ENCODE measurements at regions not wholly inside any gene's neighbourhood (a gene's known extent, or its start where the extent isn't known, plus 50 kb on each side); places are given as distances from the start of the nearest gene placed in this dataset.

- TF ChIP-seq POLR2AphosphoS5 (IDR thresholded peaks at IDR 0.05) (no peak), POLR2A (IDR thresholded peaks at IDR 0.05) (no peak), CTCF (IDR thresholded peaks at IDR 0.05) (no peak)
- intact Hi-C loops (cut with DNase I): no loop called here
- Histone ChIP-seq H3K36me3 (no peaks in the 10 kb centered on the region), H3K27ac (no peak overlapping the region), H3K4me1 (replicated peaks) (no peaks in the 10 kb centered on the region), H3K4me3 (no peak overlapping the region), H3K27me3 (replicated peaks; ENCODE audit: insufficient read depth) (no peaks in the 10 kb centered on the region), H3K9me3 (no peaks in the 10 kb centered on the region)
- WGBS: 89% methylated on average over 1 of the region's 1 CpG
- no peak for DNase-seq (ENCODE audit: low spot score)
These were observed 328.9 kb upstream of the USP25 start for GRCh38 chr21:15400905-15401304.

- Histone ChIP-seq H3K4me3 (no peak overlapping the region), H3K27me3 (replicated peaks; ENCODE audit: insufficient read depth) (no peaks in the 10 kb centered on the region), H3K9me3 (no peaks in the 10 kb centered on the region), H3K4me1 (replicated peaks) (no peaks in the 10 kb centered on the region), H3K36me3 (no peaks in the 10 kb centered on the region), H3K27ac (no peak overlapping the region)
- intact Hi-C loops (cut with DNase I): no loop called here
- TF ChIP-seq POLR2A (IDR thresholded peaks at IDR 0.05) (no peak), CTCF (IDR thresholded peaks at IDR 0.05) (no peak)
- WGBS: 53% methylated on average over 4 of the region's 4 CpGs
- no peak for DNase-seq (ENCODE audit: low spot score)
These were observed 328.5 kb upstream of the USP25 start for GRCh38 chr21:15401331-15401730.

GRCh38 chr21:15405214-15405613 is 324.6 kb upstream of the USP25 start:
- Histone ChIP-seq H3K4me3 (no peak overlapping the region), H3K36me3 (no peaks in the 10 kb centered on the region), H3K27ac (no peak overlapping the region), H3K4me1 (replicated peaks) (no peaks in the 10 kb centered on the region), H3K9me3 (no peaks in the 10 kb centered on the region), H3K27me3 (replicated peaks; ENCODE audit: insufficient read depth) (no peaks in the 10 kb centered on the region)
- intact Hi-C loops (cut with DNase I): no loop called here
- no peak for DNase-seq (ENCODE audit: low spot score)
- TF ChIP-seq CTCF (IDR thresholded peaks at IDR 0.05) (no peak), POLR2A (IDR thresholded peaks at IDR 0.05) (no peak), POLR2AphosphoS5 (IDR thresholded peaks at IDR 0.05) (no peak)

GRCh38 chr21:15406791-15407190 is 323.0 kb upstream of the USP25 start:
- Histone ChIP-seq H3K27me3 (replicated peaks; ENCODE audit: insufficient read depth) (no peaks in the 10 kb centered on the region), H3K27ac (no peak overlapping the region), H3K4me1 (replicated peaks) (no peaks in the 10 kb centered on the region), H3K36me3 (no peaks in the 10 kb centered on the region), H3K4me3 (no peak overlapping the region), H3K9me3 (no peaks in the 10 kb centered on the region)
- no peak for TF ChIP-seq POLR2A (IDR thresholded peaks at IDR 0.05)
- no peak for TF ChIP-seq CTCF (IDR thresholded peaks at IDR 0.05)
- no peak for TF ChIP-seq POLR2AphosphoS5 (IDR thresholded peaks at IDR 0.05)
- intact Hi-C loops (cut with DNase I): no loop called here
- no peak for DNase-seq (ENCODE audit: low spot score)
- 73% methylated on average over 4 of the region's 4 CpGs for WGBS

GRCh38 chr21:15407585-15407984 is 322.2 kb upstream of the USP25 start:
- 74% methylated on average over 5 of the region's 5 CpGs for WGBS
- H3K36me3 ChIP-seq: no peaks in the 10 kb centered on the region
- no peaks in the 10 kb centered on the region for H3K4me1 ChIP-seq (replicated peaks)
- H3K9me3 ChIP-seq: no peaks in the 10 kb centered on the region
- H3K4me3 ChIP-seq: no peak overlapping the region
- intact Hi-C loops (cut with DNase I): no loop called here
- H3K27me3 ChIP-seq (replicated peaks; ENCODE audit: insufficient read depth): no peaks in the 10 kb centered on the region
- H3K27ac ChIP-seq: no peak overlapping the region
- no peak for TF ChIP-seq POLR2AphosphoS5 (IDR thresholded peaks at IDR 0.05)
- no peak for TF ChIP-seq POLR2A (IDR thresholded peaks at IDR 0.05)
- no peak for TF ChIP-seq CTCF (IDR thresholded peaks at IDR 0.05)
- no peak for DNase-seq (ENCODE audit: low spot score)

Data from prostate gland (tissue), 2 donors.